Chondrocyte (in vitro differentiated cells): ENCODE measurements at regions not wholly inside any gene's neighbourhood (a gene's known extent, or its start where the extent isn't known, plus 50 kb on each side); places are given as distances from the start of the nearest gene placed in this dataset.

Experiments
- DNase-seq: peaks from one replicate; pipeline ENCODE4 v3.0.0; 2021; ENCODE audit warnings: mixed read lengths, low spot score
- H3K27ac Mint-ChIP-seq: one replicate; pipeline ENCODE4 v1.8.0; 2021; ENCODE audit warnings: mild to moderate bottlenecking, moderate library complexity, mixed read lengths; ENCODE audit not compliant: unreplicated experiment
- H3K27me3 Mint-ChIP-seq: 2 replicates; pipeline ENCODE4 v1.8.0; 2021; ENCODE audit warnings: low read depth, mixed read lengths
- H3K36me3 Mint-ChIP-seq: 2 replicates; pipeline ENCODE4 v1.8.0; 2021; ENCODE audit warnings: low read depth, mixed read lengths
- H3K4me1 Mint-ChIP-seq: 2 replicates; pipeline ENCODE4 v1.8.0; 2021; ENCODE audit warnings: low read depth, mild to moderate bottlenecking, mixed read lengths
- H3K4me3 Mint-ChIP-seq: one replicate; pipeline ENCODE4 v1.8.0; 2021; ENCODE audit warnings: mild to moderate bottlenecking, moderate library complexity, mixed read lengths; ENCODE audit not compliant: unreplicated experiment
- H3K9me3 Mint-ChIP-seq: 2 replicates; pipeline ENCODE4 v1.8.0; 2021; ENCODE audit warnings: low read depth, mixed read lengths
- TF ChIP-seq, protein P1 (sequence below): fragments of 200-600 bp; sonication (generic); IDR thresholded peaks from 2 replicates; pipeline ENCODE4 v1.5.0; 2021; ENCODE audit warnings: antibody characterized with exemption, mild to moderate bottlenecking, moderate library complexity

DNA sequence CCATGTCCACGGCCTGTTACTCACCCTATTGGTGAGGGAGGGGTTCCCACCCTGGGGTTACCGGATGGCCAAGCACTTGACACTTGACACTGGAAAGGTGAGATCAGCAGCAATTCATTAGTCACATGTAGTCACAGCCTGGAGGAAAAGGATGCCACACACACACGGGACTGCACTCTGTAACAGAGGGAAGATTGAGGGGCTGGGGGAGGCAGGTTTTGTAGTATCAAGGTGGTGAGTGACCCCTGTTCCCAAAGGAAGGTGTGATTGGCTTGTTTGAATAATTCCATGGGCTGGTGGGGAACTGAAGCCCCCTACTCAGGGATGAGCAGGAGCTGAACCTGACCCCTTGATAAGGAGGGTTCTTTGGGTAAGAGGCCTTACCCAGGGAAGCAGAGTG, 96.0 kb upstream of the HELT start:
- Mint-ChIP-seq H3K9me3 (peaks cover 15% of the 10 kb centered on the region), H3K4me3 (no peak overlapping the region), H3K27me3 (peaks cover 11% of the 10 kb centered on the region), H3K36me3 (no peaks in the 10 kb centered on the region), H3K27ac (no peak overlapping the region), H3K4me1 (no peaks in the 10 kb centered on the region)
- TF ChIP-seq, protein P1, sequence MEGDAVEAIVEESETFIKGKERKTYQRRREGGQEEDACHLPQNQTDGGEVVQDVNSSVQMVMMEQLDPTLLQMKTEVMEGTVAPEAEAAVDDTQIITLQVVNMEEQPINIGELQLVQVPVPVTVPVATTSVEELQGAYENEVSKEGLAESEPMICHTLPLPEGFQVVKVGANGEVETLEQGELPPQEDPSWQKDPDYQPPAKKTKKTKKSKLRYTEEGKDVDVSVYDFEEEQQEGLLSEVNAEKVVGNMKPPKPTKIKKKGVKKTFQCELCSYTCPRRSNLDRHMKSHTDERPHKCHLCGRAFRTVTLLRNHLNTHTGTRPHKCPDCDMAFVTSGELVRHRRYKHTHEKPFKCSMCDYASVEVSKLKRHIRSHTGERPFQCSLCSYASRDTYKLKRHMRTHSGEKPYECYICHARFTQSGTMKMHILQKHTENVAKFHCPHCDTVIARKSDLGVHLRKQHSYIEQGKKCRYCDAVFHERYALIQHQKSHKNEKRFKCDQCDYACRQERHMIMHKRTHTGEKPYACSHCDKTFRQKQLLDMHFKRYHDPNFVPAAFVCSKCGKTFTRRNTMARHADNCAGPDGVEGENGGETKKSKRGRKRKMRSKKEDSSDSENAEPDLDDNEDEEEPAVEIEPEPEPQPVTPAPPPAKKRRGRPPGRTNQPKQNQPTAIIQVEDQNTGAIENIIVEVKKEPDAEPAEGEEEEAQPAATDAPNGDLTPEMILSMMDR, result no peak
- DNase-seq, result no peak

DNA sequence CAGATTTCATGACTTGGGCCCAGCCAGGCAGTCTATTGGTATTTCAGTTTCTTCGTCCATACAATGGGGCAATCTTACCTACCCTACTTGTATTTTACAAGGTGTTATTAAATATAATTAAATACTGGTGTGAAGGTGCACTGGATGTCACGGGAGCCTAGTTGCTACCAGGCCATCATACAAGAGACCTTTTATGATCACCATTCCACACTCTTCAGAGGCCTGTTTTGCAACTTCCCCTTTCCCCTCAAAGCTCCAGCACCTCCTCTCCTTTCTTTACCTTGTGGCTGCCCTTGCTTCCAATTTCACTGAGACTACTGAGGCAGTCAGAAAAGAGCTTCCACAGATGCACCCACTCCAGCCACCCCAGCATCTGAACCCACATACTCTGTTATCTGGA, 93.8 kb upstream of the HELT start:
- Mint-ChIP-seq H3K36me3 (peaks cover 3% of the 10 kb centered on the region), H3K9me3 (peaks cover 26% of the 10 kb centered on the region), H3K4me1 (no peaks in the 10 kb centered on the region), H3K27me3 (peaks cover 8% of the 10 kb centered on the region), H3K27ac (no peak overlapping the region), H3K4me3 (no peak overlapping the region)
- TF ChIP-seq, protein P1, result no peak
- DNase-seq, result no peak

- H3K27me3 Mint-ChIP-seq, result peaks cover 5% of the 10 kb centered on the region
Measured at GRCh38 chr4:184929476-184929875, 88.8 kb upstream of the HELT start.

DNA sequence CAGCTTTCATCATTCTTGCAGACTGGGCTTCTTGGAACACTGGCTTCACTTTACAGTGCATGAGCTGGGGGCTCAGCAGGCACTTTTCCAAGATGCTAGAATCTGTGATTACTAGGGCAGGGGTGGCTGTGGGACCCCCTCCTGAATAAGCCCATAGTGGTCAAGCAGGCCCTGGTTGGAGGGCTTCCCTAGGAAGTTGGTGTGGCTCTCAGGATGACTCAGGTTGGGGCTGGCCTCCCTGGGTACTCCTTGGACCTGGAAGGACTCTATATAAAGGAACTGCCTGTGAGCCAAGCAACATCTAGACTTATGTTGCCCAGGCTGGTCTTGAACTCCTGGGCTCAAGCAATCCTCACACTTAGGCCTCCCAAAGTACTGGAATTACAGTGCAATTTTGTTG, 88.3 kb upstream of the HELT start:
- Mint-ChIP-seq H3K4me1 (no peaks in the 10 kb centered on the region), H3K27me3 (peaks cover 9% of the 10 kb centered on the region), H3K36me3 (peaks cover 3% of the 10 kb centered on the region), H3K4me3 (no peak overlapping the region), H3K27ac (no peak overlapping the region), H3K9me3 (peaks cover 17% of the 10 kb centered on the region)
- no peak for DNase-seq
- TF ChIP-seq, protein P1, result no peak

More at GRCh38 chr4:184929476-184929875, 88.8 kb upstream of the HELT start:
- TF ChIP-seq, protein P1, result no peak
- Mint-ChIP-seq H3K9me3 (peaks cover 17% of the 10 kb centered on the region), H3K36me3 (peaks cover 3% of the 10 kb centered on the region), H3K4me1 (no peaks in the 10 kb centered on the region), H3K27ac (no peak overlapping the region), H3K4me3 (no peak overlapping the region)
- DNase-seq, result no peak

GRCh38 chr4:184932343-184932742, 85.9 kb upstream of the HELT start:
- Mint-ChIP-seq H3K9me3 (peaks cover 11% of the 10 kb centered on the region), H3K27me3 (peaks cover 10% of the 10 kb centered on the region), H3K27ac (no peak overlapping the region), H3K4me3 (no peak overlapping the region), H3K36me3 (peaks cover 3% of the 10 kb centered on the region), H3K4me1 (peaks cover 3% of the 10 kb centered on the region)
- TF ChIP-seq, protein P1, result no peak
- DNase-seq, result no peak
